Naive thymus-derived CD8-positive, alpha-beta T cell (primary cell): ENCODE measurements at regions not wholly inside any gene's neighbourhood (a gene's known extent, or its start where the extent isn't known, plus 50 kb on each side); places are given as distances from the start of the nearest gene placed in this dataset.

Experiments used
- ATAC-seq, 2 donors: fragments of 150-1000 bp; cut with Tn5 transposase in 1 of 2; sonication (Bioruptor Pico), chemical (Tn5 transposase) in 1 of 2; 1 replicate in 1 of 2; 2 replicates in 1 of 2; pipeline ENCODE4 v1.10.0; 2021; ENCODE audit warnings: mild to moderate bottlenecking in 2 of 2, moderate library complexity in 2 of 2
- POLR2A ChIA-PET: fragments of 350-600 bp; sonication (Branson Sonifier 250); formaldehyde crosslinking; loops from one replicate; lab custom pipeline; 2021; ENCODE audit warnings: antibody characterized with exemption; lab: Charles Lee
- DNase-seq, 10 donors: peaks; one replicate each; pipeline versions ENCODE4 v3.0.0 to v3.0.0-alpha.2; 2020 to 2022
- H3K27ac Mint-ChIP-seq, 10 donors: one replicate each; pipeline ENCODE4 v1.8.0; 2020 to 2022; ENCODE audit warnings: mild to moderate bottlenecking in 10 of 10, mixed read lengths in 10 of 10, moderate library complexity in 4 of 10, inconsistent platforms in 1 of 10
- H3K27me3 Mint-ChIP-seq, 5 donors: one replicate each; pipeline ENCODE4 v1.8.0; 2021 to 2022; ENCODE audit warnings: mixed read lengths in 5 of 5
- H3K36me3 Mint-ChIP-seq, 3 donors: one replicate each; pipeline ENCODE4 v1.8.0; 2020 to 2022; ENCODE audit warnings: mixed read lengths in 3 of 3, mild to moderate bottlenecking in 2 of 3, inconsistent platforms in 1 of 3
- H3K4me1 Mint-ChIP-seq, 4 donors: one replicate each; pipeline ENCODE4 v1.8.0; 2021 to 2022; ENCODE audit warnings: mixed read lengths in 4 of 4
- H3K4me3 Mint-ChIP-seq, 10 donors: one replicate each; pipeline ENCODE4 v1.8.0; 2020 to 2022; ENCODE audit warnings: mild to moderate bottlenecking in 10 of 10, mixed read lengths in 10 of 10, moderate library complexity in 6 of 10, inconsistent platforms in 1 of 10
- H3K9me3 Mint-ChIP-seq, 9 donors: one replicate each; pipeline ENCODE4 v1.8.0; 2020 to 2022; ENCODE audit warnings: mixed read lengths in 9 of 9, mild to moderate bottlenecking in 3 of 9, inconsistent platforms in 1 of 9, moderate library complexity in 1 of 9

DNA sequence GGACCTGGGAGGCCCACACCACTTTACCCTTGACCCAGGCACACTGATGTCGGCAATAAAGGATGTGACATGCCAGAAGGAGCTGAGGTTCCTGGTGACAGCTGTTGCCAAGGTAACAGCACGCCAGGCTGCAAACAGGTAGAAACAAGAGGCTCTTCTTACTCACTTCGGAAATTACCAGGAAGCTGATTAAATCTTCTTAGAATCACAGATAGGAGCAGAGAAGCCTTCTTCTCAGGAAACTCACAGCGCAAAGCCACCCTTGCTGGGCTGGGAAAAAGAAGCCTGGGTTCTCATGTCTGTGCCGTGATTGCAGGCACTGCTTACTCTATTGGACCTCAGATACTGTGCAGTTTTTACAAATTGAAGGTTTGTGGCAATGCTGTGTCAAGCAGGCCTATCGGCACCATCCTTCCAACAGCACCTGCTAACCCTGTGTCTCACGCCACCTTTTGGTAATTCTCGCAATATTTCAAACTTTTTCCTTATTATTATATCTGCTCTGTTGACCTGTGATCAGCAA lies 61.0 kb upstream of the TAF1B start:
- H3K27me3 Mint-ChIP-seq, result peaks cover 0 to 1% (median 0%) of the 10 kb centered on the region in 5 donors
- POLR2A ChIA-PET, result no interaction called here

DNA sequence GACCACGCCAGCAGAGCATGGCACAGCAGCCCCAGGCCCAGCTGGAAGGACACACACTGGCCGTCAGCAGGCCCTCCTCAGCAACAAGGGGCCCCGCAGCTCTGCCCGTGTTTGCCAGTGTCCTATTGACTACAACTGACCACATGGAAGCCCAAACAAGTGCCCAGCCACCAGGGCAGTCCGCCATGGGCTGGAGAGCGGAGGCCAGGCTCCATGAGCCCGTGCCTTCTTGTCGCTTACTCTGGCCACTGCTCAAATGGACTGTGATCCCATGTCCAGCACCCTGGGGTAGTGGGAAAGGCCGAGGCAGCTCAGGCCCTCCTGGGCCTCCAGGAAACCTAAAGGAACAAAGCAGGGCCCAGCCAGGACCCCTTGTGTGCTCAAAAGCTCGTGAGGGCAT lies 53.9 kb upstream of the TAF1B start:
- H3K9me3 Mint-ChIP-seq, result peaks cover 0 to 7% (median 0%) of the 10 kb centered on the region in 9 donors
- H3K27ac Mint-ChIP-seq, result no peak overlapping the region
- POLR2A ChIA-PET, result no interaction called here
- H3K27me3 Mint-ChIP-seq, result peaks cover 0 to 7% (median 1%) of the 10 kb centered on the region in 5 donors
- H3K4me1 Mint-ChIP-seq, result peaks cover 4 to 14% (median 6%) of the 10 kb centered on the region in 4 donors
- no peak overlapping the region for H3K4me3 Mint-ChIP-seq
- ATAC-seq (no peak), DNase-seq (no peak)
- peaks cover 0 to 6% (median 0%) of the 10 kb centered on the region in 3 donors for H3K36me3 Mint-ChIP-seq

More for the DNA sequence above, 61.0 kb upstream of the TAF1B start:
- Mint-ChIP-seq H3K9me3 (no peaks in the 10 kb centered on the region), H3K4me3 (peak overlapping the region in 4 of 10 donors; percentile 12 to 23 (median 20)), H3K4me1 (peaks cover 13 to 44% (median 36%) of the 10 kb centered on the region in 4 donors), H3K27ac (peak overlapping the region; percentile 26 to 90 (median 80)), H3K36me3 (no peaks in the 10 kb centered on the region)
- peak; percentile 65 to 75 for ATAC-seq
- peak in 6 of 10 donors; percentile 9 to 64 (median 28) for DNase-seq

DNA sequence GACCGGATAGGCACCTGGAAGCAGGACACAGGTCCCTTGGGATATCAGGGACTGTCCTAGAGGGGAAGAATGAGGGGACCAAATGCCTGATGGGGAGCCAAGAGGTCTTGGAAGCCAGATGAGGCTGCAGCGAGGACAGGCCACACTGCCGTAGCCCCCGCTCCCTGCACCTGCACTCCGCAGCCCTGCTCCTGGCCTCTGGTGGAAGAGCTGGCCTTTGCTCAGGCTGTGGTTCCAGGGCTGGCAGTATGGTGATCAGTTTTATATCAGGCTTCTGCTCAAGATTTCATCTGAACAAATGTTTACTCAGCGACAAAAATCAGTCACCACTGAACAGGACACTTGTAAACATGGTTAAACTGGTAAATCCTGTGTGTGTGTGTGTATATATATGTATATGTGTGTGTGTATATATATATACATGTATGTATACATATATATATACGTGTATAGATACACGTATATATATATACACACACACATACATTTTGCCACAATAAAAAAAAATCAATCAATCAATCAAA lies 52.5 kb upstream of the TAF1B start:
- no peak overlapping the region for H3K27ac Mint-ChIP-seq
- peaks cover 0 to 7% (median 1%) of the 10 kb centered on the region in 5 donors for H3K27me3 Mint-ChIP-seq

DNA sequence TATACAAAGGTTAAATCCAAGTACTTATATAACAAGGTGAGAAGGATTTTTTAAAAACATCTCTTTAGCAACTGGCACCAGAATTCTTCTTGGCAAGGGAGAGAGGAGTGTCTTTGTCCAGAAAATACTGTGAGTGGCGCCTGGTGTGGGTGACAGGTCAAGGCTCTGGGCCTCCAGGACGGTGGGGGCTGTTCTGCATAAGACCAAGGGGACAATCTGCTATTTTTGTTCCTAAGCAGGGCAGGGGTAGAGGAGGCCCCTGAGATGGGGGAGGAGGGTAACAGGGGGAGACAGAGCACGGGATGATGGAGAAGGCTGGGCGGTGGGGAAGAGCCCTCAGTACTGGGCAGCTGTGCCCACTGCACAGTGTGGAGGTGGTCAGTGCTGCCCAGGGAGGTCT lies 51.6 kb upstream of the TAF1B start:
- no peak overlapping the region for H3K27ac Mint-ChIP-seq
- peaks cover 0 to 6% (median 0%) of the 10 kb centered on the region in 3 donors for H3K36me3 Mint-ChIP-seq
- no peak for ATAC-seq
- peaks cover 0 to 7% (median 1%) of the 10 kb centered on the region in 5 donors for H3K27me3 Mint-ChIP-seq
- no peak overlapping the region for H3K4me3 Mint-ChIP-seq
- peaks cover 4 to 14% (median 5%) of the 10 kb centered on the region in 4 donors for H3K4me1 Mint-ChIP-seq
- no peak for DNase-seq
- H3K9me3 Mint-ChIP-seq, result peaks cover 0 to 7% (median 0%) of the 10 kb centered on the region in 9 donors
- POLR2A ChIA-PET, result no interaction called here

More for the DNA sequence above, 52.5 kb upstream of the TAF1B start:
- POLR2A ChIA-PET, result no interaction called here
- Mint-ChIP-seq H3K4me3 (no peak overlapping the region), H3K9me3 (peaks cover 0 to 7% (median 0%) of the 10 kb centered on the region in 9 donors), H3K4me1 (peaks cover 4 to 14% (median 6%) of the 10 kb centered on the region in 4 donors), H3K36me3 (peaks cover 0 to 6% (median 0%) of the 10 kb centered on the region in 3 donors)
- no peak for DNase-seq
- ATAC-seq, result no peak

DNA sequence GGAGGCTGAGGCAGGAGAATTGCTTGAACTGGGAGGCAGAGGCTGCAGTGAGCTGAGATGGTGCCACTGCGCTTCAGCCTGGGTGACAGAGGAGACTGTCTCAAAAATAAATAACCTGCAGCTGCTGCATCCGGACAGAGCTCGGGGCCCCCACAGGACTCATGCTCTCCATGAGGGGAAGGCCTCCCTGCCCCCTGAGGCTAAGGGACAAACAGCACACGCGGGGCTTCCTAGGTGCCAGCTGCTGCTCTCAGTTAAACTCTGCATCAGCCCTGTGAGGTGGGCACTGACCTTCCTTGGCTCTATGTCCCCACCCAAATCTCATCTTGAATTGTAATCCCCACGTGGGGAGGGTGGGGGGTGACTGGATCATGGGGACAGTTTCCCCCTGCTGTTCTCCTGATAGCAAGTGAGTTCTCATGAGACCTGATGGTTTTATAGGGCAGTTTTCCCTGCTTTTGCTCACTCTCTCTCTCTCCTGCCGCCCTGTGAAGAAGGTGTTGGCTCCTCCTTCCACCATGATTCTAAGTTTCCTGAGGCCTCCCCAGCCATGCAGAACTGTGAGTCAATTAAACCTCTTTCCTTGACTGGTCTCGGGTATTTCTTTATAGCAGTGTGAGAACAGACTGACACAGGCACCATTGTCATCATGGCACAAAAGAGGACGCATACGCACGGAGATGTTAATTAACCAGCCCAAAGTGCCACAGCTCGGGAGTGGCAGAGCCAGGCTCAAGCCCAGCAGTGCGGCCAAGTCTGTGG lies 49.9 kb upstream of the TAF1B start:
- H3K9me3 Mint-ChIP-seq, result peaks cover 0 to 7% (median 0%) of the 10 kb centered on the region in 9 donors
- H3K36me3 Mint-ChIP-seq, result peaks cover 0 to 4% (median 0%) of the 10 kb centered on the region in 3 donors
- peaks cover 0 to 3% (median 0%) of the 10 kb centered on the region in 5 donors for H3K27me3 Mint-ChIP-seq
- ATAC-seq (no peak), DNase-seq (no peak)
- H3K4me1 Mint-ChIP-seq, result peaks cover 0 to 13% (median 2%) of the 10 kb centered on the region in 4 donors
- H3K4me3 Mint-ChIP-seq, result no peak overlapping the region
- POLR2A ChIA-PET, result no interaction called here
- H3K27ac Mint-ChIP-seq, result peak overlapping the region in 1 of 10 donors; percentile 27
